K562 (cell line): ENCODE measurements at regions not wholly inside any gene's neighbourhood (a gene's known extent, or its start where the extent isn't known, plus 50 kb on each side); places are given as distances from the start of the nearest gene placed in this dataset.

Experiments
- BCL6 ChIP-seq: fragments of 250-450 bp; sonication (Bioruptor Pico); IDR thresholded peaks from 2 replicates; pipeline ENCODE4 v1.4.0; 2020
- HMG20B ChIP-seq: fragments of 250-450 bp; sonication (Bioruptor Pico); IDR thresholded peaks from 2 replicates; pipeline ENCODE4 v1.5.0; 2021; ENCODE audit warnings: mild to moderate bottlenecking
- HOMEZ ChIP-seq: fragments of 250-450 bp; sonication (Bioruptor Pico); IDR thresholded peaks from 2 replicates; pipeline ENCODE4 v1.4.0; 2020; ENCODE audit warnings: mild to moderate bottlenecking, moderate library complexity
- NBN ChIP-seq: fragments of 450-650 bp; IDR thresholded peaks from 2 replicates; pipeline ENCODE4 v1.6.1; 2016; ENCODE audit warnings: low read depth, mild to moderate bottlenecking
- NFIC ChIP-seq: fragments of 450-650 bp; IDR thresholded peaks from 2 replicates; pipeline ENCODE4 v1.6.1; 2017; ENCODE audit warnings: mild to moderate bottlenecking, inconsistent platforms
- PHTF2 ChIP-seq: fragments of 250-450 bp; sonication (Bioruptor Pico); IDR thresholded peaks from 2 replicates; pipeline ENCODE4 v1.5.0; 2021; ENCODE audit warnings: mild to moderate bottlenecking
- PREB ChIP-seq: sonication (generic); formaldehyde crosslinking; IDR thresholded peaks from 2 replicates; pipeline ENCODE4 v1.8.1; 2023; ENCODE audit warnings: mild to moderate bottlenecking, missing genetic modification reagents
- SOX6 ChIP-seq: fragments of 450-650 bp; IDR thresholded peaks from 2 replicates; pipeline ENCODE4 v1.6.1; 2014; ENCODE audit warnings: mild to moderate bottlenecking
- TEAD4 ChIP-seq, 2 experiments: sonication (generic) in 1 of 2; formaldehyde crosslinking in 1 of 2; IDR thresholded peaks; 2 replicates each; pipeline versions ENCODE4 v1.6.1 to v1.8.0; 2012 to 2022; ENCODE audit warnings: borderline replicate concordance in 1 of 2, inconsistent platforms in 1 of 2, low read length in 1 of 2, mild to moderate bottlenecking in 1 of 2, missing genetic modification reagents in 1 of 2
- ZKSCAN1 ChIP-seq: fragments of 150-350 bp; IDR thresholded peaks from 2 replicates; pipeline ENCODE4 v1.6.1; 2016; ENCODE audit warnings: low read depth, low read length
- TF ChIP-seq, protein P1 (sequence below): fragments of 200-600 bp; sonication (generic); IDR thresholded peaks from one replicate; pipeline ENCODE4 v1.6.1; 2012; ENCODE audit warnings: mild to moderate bottlenecking, low read depth, low read length, inconsistent platforms
- TF ChIP-seq, protein P2 (sequence below): fragments of 250-450 bp; sonication (Bioruptor Pico); IDR thresholded peaks from 2 replicates; pipeline ENCODE4 v1.8.0; 2022; ENCODE audit warnings: moderate library complexity, mild to moderate bottlenecking, inconsistent platforms
- TF ChIP-seq, protein P3 (sequence below): fragments of 450-650 bp; IDR thresholded peaks from 2 replicates; pipeline ENCODE4 v1.6.1; 2016; ENCODE audit warnings: low read depth, mild to moderate bottlenecking, moderate library complexity

DNA sequence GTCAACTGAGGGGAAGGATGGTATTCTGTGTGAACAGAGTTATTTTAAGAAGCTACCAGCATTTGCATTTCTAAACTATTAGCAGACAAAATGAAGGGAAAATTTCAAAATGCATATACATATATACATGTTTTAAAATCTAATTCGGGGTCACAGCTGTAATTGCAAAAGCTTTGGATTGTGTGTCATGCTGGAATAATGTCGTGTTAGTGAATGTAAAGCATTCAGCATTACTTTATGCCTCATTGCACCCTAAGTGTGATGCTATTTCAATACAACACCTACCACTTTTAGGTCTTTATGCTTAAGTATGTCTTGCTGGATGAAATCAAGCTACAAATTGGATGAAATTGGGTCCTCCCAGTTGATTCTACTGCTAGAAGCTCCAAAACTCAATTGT, 687.6 kb upstream of the MEF2C start (continued):
- TF ChIP-seq, protein P1, sequence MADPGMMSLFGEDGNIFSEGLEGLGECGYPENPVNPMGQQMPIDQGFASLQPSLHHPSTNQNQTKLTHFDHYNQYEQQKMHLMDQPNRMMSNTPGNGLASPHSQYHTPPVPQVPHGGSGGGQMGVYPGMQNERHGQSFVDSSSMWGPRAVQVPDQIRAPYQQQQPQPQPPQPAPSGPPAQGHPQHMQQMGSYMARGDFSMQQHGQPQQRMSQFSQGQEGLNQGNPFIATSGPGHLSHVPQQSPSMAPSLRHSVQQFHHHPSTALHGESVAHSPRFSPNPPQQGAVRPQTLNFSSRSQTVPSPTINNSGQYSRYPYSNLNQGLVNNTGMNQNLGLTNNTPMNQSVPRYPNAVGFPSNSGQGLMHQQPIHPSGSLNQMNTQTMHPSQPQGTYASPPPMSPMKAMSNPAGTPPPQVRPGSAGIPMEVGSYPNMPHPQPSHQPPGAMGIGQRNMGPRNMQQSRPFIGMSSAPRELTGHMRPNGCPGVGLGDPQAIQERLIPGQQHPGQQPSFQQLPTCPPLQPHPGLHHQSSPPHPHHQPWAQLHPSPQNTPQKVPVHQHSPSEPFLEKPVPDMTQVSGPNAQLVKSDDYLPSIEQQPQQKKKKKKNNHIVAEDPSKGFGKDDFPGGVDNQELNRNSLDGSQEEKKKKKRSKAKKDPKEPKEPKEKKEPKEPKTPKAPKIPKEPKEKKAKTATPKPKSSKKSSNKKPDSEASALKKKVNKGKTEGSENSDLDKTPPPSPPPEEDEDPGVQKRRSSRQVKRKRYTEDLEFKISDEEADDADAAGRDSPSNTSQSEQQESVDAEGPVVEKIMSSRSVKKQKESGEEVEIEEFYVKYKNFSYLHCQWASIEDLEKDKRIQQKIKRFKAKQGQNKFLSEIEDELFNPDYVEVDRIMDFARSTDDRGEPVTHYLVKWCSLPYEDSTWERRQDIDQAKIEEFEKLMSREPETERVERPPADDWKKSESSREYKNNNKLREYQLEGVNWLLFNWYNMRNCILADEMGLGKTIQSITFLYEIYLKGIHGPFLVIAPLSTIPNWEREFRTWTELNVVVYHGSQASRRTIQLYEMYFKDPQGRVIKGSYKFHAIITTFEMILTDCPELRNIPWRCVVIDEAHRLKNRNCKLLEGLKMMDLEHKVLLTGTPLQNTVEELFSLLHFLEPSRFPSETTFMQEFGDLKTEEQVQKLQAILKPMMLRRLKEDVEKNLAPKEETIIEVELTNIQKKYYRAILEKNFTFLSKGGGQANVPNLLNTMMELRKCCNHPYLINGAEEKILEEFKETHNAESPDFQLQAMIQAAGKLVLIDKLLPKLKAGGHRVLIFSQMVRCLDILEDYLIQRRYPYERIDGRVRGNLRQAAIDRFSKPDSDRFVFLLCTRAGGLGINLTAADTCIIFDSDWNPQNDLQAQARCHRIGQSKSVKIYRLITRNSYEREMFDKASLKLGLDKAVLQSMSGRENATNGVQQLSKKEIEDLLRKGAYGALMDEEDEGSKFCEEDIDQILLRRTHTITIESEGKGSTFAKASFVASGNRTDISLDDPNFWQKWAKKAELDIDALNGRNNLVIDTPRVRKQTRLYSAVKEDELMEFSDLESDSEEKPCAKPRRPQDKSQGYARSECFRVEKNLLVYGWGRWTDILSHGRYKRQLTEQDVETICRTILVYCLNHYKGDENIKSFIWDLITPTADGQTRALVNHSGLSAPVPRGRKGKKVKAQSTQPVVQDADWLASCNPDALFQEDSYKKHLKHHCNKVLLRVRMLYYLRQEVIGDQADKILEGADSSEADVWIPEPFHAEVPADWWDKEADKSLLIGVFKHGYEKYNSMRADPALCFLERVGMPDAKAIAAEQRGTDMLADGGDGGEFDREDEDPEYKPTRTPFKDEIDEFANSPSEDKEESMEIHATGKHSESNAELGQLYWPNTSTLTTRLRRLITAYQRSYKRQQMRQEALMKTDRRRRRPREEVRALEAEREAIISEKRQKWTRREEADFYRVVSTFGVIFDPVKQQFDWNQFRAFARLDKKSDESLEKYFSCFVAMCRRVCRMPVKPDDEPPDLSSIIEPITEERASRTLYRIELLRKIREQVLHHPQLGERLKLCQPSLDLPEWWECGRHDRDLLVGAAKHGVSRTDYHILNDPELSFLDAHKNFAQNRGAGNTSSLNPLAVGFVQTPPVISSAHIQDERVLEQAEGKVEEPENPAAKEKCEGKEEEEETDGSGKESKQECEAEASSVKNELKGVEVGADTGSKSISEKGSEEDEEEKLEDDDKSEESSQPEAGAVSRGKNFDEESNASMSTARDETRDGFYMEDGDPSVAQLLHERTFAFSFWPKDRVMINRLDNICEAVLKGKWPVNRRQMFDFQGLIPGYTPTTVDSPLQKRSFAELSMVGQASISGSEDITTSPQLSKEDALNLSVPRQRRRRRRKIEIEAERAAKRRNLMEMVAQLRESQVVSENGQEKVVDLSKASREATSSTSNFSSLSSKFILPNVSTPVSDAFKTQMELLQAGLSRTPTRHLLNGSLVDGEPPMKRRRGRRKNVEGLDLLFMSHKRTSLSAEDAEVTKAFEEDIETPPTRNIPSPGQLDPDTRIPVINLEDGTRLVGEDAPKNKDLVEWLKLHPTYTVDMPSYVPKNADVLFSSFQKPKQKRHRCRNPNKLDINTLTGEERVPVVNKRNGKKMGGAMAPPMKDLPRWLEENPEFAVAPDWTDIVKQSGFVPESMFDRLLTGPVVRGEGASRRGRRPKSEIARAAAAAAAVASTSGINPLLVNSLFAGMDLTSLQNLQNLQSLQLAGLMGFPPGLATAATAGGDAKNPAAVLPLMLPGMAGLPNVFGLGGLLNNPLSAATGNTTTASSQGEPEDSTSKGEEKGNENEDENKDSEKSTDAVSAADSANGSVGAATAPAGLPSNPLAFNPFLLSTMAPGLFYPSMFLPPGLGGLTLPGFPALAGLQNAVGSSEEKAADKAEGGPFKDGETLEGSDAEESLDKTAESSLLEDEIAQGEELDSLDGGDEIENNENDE, result no peak
- no peak for TF ChIP-seq PHTF2 (CRISPR knock-in tag)
- TF ChIP-seq HOMEZ (CRISPR knock-in tag), result no peak
- TF ChIP-seq NBN, result no peak
- no peak for TF ChIP-seq ZKSCAN1
- TF ChIP-seq, protein P2, sequence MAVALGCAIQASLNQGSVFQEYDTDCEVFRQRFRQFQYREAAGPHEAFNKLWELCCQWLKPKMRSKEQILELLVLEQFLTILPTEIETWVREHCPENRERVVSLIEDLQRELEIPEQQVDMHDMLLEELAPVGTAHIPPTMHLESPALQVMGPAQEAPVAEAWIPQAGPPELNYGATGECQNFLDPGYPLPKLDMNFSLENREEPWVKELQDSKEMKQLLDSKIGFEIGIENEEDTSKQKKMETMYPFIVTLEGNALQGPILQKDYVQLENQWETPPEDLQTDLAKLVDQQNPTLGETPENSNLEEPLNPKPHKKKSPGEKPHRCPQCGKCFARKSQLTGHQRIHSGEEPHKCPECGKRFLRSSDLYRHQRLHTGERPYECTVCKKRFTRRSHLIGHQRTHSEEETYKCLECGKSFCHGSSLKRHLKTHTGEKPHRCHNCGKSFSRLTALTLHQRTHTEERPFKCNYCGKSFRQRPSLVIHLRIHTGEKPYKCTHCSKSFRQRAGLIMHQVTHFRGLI (CRISPR knock-in tag), result no peak
- no peak for TF ChIP-seq SOX6
- TF ChIP-seq, protein P3, sequence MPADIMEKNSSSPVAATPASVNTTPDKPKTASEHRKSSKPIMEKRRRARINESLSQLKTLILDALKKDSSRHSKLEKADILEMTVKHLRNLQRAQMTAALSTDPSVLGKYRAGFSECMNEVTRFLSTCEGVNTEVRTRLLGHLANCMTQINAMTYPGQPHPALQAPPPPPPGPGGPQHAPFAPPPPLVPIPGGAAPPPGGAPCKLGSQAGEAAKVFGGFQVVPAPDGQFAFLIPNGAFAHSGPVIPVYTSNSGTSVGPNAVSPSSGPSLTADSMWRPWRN, result no peak
- no peak for TF ChIP-seq BCL6
- no peak for TF ChIP-seq HMG20B (CRISPR knock-in tag)
- TF ChIP-seq PREB, result no peak
- TF ChIP-seq NFIC, result no peak
- no peak for TF ChIP-seq TEAD4 (IDR thresholded peaks at IDR 0.05; ENCODE audit: low read length)
- TF ChIP-seq TEAD4 (CRISPR knock-in tag; IDR thresholded peaks at IDR 0.05; ENCODE audit: borderline replicate concordance), result no peak
